Skeletal muscle tissue (tissue), 3 donors: ENCODE measurements at regions not wholly inside any gene's neighbourhood (a gene's known extent, or its start where the extent isn't known, plus 50 kb on each side); places are given as distances from the start of the nearest gene placed in this dataset.

Experiments
- H3K27ac ChIP-seq: one replicate; pipeline ENCODE4 v1.7.0; 2013; ENCODE audit warnings: mild to moderate bottlenecking, low read depth, low read length, inconsistent platforms
- H3K27me3 ChIP-seq, 3 donors: one replicate each; pipeline ENCODE4 v1.7.0; 2013; ENCODE audit warnings: low read length in 3 of 3; ENCODE audit not compliant: control insufficient read depth in 3 of 3, insufficient read depth in 3 of 3
- H3K36me3 ChIP-seq, 3 donors: one replicate each; pipeline ENCODE4 v1.7.0; 2013; ENCODE audit warnings: low read length in 3 of 3; ENCODE audit not compliant: control insufficient read depth in 3 of 3, insufficient read depth in 3 of 3
- H3K4me1 ChIP-seq, 3 donors: one replicate each; pipeline ENCODE4 v1.7.0; 2013; ENCODE audit warnings: low read length in 3 of 3, mild to moderate bottlenecking in 3 of 3; ENCODE audit not compliant: control insufficient read depth in 3 of 3, insufficient read depth in 3 of 3
- H3K4me3 ChIP-seq, 3 donors: one replicate each; pipeline ENCODE4 v1.7.0; 2013; ENCODE audit warnings: low read length in 3 of 3
- H3K9ac ChIP-seq, 3 donors: one replicate each; pipeline ENCODE4 v1.7.0; 2013; ENCODE audit warnings: low read length in 3 of 3, mild to moderate bottlenecking in 3 of 3, moderate library complexity in 2 of 3, low read depth in 1 of 3
- H3K9me3 ChIP-seq, 3 donors: one replicate each; pipeline ENCODE4 v1.7.0; 2013; ENCODE audit warnings: low read length in 3 of 3; ENCODE audit not compliant: control insufficient read depth in 3 of 3
- donor health status: Osteomylitis.

- Histone ChIP-seq H3K9me3 (no peaks in the 10 kb centered on the region), H3K27me3 (no peaks in the 10 kb centered on the region), H3K36me3 (no peaks in the 10 kb centered on the region), H3K9ac (no peak overlapping the region), H3K4me3 (no peak overlapping the region), H3K4me1 (no peaks in the 10 kb centered on the region), H3K27ac (no peak overlapping the region)
Measured at GRCh38 chr3:147619921-147620560, 210.9 kb downstream of the ZIC1 start.

DNA sequence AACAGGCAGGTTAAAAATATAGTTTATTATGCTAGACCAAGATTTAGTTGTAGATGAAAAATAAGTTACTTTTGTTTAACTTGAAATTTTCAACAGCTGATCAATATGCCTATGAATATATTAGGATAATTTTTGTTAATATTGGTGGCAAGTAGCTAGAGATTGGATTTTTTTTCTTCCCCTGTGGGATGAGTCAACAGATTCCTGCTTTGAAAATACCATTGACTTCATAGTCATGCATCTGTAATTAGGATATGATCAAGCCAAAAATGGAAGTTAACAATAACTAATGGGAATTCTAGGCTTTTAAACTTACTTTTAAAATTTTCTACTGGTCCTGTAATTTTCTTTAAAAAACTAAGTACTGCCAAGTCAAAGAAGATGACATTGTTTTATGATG, 211.7 kb downstream of the ZIC1 start:
- Histone ChIP-seq H3K27ac (no peak overlapping the region), H3K4me1 (no peaks in the 10 kb centered on the region)

DNA sequence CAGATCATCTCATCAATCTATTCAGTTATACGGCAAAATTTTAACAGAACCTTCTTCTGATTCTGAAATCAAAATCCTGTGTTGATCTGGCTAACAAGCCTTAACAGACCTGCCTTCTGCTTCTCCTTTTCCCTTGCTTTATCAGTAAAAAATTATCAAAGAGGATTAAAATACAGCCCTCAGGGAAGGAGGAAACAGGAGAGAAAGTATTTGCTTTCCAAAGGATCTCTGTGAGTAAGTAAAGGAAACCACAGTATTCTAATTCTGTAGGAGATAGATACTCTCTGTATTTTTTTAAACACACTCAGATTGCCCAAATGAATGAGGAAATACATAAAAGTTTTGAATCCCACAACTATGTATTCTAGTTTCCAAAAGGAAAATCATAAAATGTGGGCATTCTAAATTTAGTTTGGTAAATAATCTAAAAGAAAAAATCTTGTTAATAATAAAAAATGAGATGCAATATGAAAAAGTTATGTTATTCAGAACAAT, 221.8 kb downstream of the ZIC1 start:
- H3K36me3 ChIP-seq: no peaks in the 10 kb centered on the region
- no peak overlapping the region for H3K9ac ChIP-seq
- H3K27ac ChIP-seq: no peak overlapping the region
- no peaks in the 10 kb centered on the region for H3K4me1 ChIP-seq
- no peaks in the 10 kb centered on the region for H3K27me3 ChIP-seq
- peaks cover 2 to 5% (median 4%) of the 10 kb centered on the region in 3 donors for H3K9me3 ChIP-seq
- H3K4me3 ChIP-seq: no peak overlapping the region

More for the DNA sequence above, 211.7 kb downstream of the ZIC1 start:
- H3K36me3 ChIP-seq: no peaks in the 10 kb centered on the region
- H3K4me3 ChIP-seq: no peak overlapping the region
- H3K9me3 ChIP-seq: no peaks in the 10 kb centered on the region
- no peaks in the 10 kb centered on the region for H3K27me3 ChIP-seq
- no peak overlapping the region for H3K9ac ChIP-seq

- Histone ChIP-seq H3K4me3 (no peak overlapping the region), H3K36me3 (no peaks in the 10 kb centered on the region), H3K9me3 (peaks cover 0 to 3% (median 0%) of the 10 kb centered on the region in 3 donors), H3K4me1 (no peaks in the 10 kb centered on the region), H3K27ac (no peak overlapping the region), H3K27me3 (no peaks in the 10 kb centered on the region), H3K9ac (no peak overlapping the region)
Measured at GRCh38 chr3:147640781-147641180, 231.6 kb downstream of the ZIC1 start.

DNA sequence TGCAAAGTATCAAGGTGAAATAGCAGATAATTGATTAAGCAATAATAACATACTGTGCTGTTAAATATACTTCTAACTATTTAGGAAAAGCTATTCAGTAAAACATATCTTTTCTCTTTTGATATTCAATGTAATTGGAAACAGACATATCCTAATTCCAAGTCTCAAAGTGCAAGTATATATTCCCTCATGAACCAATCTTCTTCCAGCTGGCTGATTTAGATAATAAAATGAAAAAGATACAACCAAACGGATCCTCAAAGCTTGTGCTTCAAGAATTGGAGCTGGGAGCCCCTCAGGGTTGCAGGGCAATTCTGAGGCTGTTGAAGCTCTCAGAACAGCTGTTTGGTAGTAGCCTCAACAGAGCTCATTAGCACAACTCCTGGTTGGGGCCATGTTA, 236.6 kb downstream of the ZIC1 start:
- no peaks in the 10 kb centered on the region for H3K36me3 ChIP-seq
- H3K4me3 ChIP-seq: no peak overlapping the region
- no peaks in the 10 kb centered on the region for H3K9me3 ChIP-seq
- H3K9ac ChIP-seq: no peak overlapping the region
- H3K27ac ChIP-seq: no peak overlapping the region
- H3K4me1 ChIP-seq: no peaks in the 10 kb centered on the region
- no peaks in the 10 kb centered on the region for H3K27me3 ChIP-seq

DNA sequence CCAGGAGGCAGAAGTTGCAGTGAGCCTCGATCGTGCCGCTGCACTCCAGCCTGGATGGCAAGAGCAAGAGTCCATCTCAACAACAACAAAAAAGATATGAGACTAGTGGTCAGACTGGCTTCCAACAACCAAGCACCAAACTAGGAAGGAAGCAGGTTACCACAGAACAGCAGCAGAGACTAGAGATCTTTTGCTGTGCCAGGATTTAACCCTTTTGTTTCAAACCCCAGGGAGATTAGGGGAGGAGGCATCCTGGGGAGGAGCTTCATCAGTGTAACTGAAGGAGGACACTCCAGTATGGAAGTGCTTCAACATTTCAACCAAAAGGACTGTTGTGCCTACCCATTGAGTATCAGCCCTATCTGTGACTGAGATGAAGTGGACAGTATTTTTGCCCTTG, 240.3 kb downstream of the ZIC1 start:
- H3K27ac ChIP-seq: no peak overlapping the region
- peaks cover 0 to 8% (median 4%) of the 10 kb centered on the region in 3 donors for H3K4me1 ChIP-seq
- no peaks in the 10 kb centered on the region for H3K36me3 ChIP-seq
- no peak overlapping the region for H3K4me3 ChIP-seq
- H3K27me3 ChIP-seq: no peaks in the 10 kb centered on the region
- no peaks in the 10 kb centered on the region for H3K9me3 ChIP-seq
- no peak overlapping the region for H3K9ac ChIP-seq

GRCh38 chr3:147651107-147651778, 242.1 kb downstream of the ZIC1 start:
- Histone ChIP-seq H3K4me3 (no peak overlapping the region), H3K4me1 (peaks cover 2 to 13% (median 6%) of the 10 kb centered on the region in 3 donors), H3K27me3 (no peaks in the 10 kb centered on the region), H3K36me3 (no peaks in the 10 kb centered on the region), H3K9me3 (no peaks in the 10 kb centered on the region), H3K9ac (no peak overlapping the region), H3K27ac (peak overlapping the region; percentile 72)

DNA sequence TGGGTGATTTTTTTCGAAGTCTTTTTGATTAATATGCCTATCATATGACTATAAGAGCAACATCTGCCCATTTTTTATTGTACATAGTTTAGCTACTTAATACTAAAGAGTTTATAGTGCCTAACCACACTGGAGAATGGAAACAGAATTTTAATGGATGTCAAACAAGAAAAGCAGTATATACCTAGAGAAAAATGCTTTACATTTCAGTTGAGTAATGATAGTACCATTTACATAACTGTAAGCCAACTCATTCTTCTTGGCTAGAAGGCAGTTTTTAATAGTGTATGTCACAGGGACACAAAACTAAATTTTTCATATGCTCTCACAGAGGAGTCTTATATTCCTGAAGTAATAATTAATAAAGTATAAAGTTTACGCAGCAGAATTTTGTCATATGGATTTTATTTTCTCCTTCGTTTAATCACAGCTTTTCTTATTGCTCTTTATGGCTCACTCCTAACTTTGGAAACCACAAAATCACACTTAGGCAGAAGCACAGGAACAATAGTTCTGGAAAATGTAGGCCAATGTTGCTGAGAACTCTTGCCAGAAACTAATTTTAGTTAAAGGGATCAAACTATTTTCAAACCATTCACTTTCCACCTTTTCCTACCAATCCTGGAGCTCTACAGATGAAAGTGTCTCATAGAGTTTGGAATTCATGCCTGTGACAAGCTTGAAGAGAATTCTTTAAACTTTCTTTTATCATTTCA, 243.6 kb downstream of the ZIC1 start:
- no peaks in the 10 kb centered on the region for H3K27me3 ChIP-seq
- peak overlapping the region; percentile 72 for H3K27ac ChIP-seq
- H3K9ac ChIP-seq: no peak overlapping the region
- peaks cover 2 to 13% (median 6%) of the 10 kb centered on the region in 3 donors for H3K4me1 ChIP-seq
- H3K36me3 ChIP-seq: no peaks in the 10 kb centered on the region
- H3K4me3 ChIP-seq: no peak overlapping the region
- H3K9me3 ChIP-seq: no peaks in the 10 kb centered on the region

GRCh38 chr3:147653367-147653923, 244.3 kb downstream of the ZIC1 start:
- H3K4me3 ChIP-seq: no peak overlapping the region
- no peak overlapping the region for H3K27ac ChIP-seq
- no peak overlapping the region for H3K9ac ChIP-seq
- H3K9me3 ChIP-seq: no peaks in the 10 kb centered on the region
- peaks cover 2 to 13% (median 6%) of the 10 kb centered on the region in 3 donors for H3K4me1 ChIP-seq
- no peaks in the 10 kb centered on the region for H3K36me3 ChIP-seq
- no peaks in the 10 kb centered on the region for H3K27me3 ChIP-seq
